Fibroblast of lung (primary cell): ENCODE measurements at regions not wholly inside any gene's neighbourhood (a gene's known extent, or its start where the extent isn't known, plus 50 kb on each side); places are given as distances from the start of the nearest gene placed in this dataset.

Experiments used
- DNase-seq, 2 donors: peaks; one replicate each; pipeline versions ENCODE4 v3.0.0 to v3.0.0-alpha.2; 2010; ENCODE audit warnings: low read depth in 2 of 2
- H2AFZ ChIP-seq: 2 replicates; pipeline ENCODE4 v1.5.1; 2012; ENCODE audit warnings: low read length, control low read depth, inconsistent platforms
- H3K27ac ChIP-seq: 2 replicates; pipeline ENCODE4 v1.5.1; 2011; ENCODE audit warnings: low read length, control low read depth; ENCODE audit not compliant: insufficient read depth
- H3K27me3 ChIP-seq: 2 replicates; pipeline ENCODE4 v1.5.1; 2011; ENCODE audit warnings: mild to moderate bottlenecking, low read length; ENCODE audit not compliant: control insufficient read depth, insufficient read depth
- H3K36me3 ChIP-seq: 2 replicates; pipeline ENCODE4 v1.5.1; 2011; ENCODE audit warnings: low read length; ENCODE audit not compliant: control insufficient read depth, insufficient read depth
- H3K4me1 ChIP-seq: 2 replicates; pipeline ENCODE4 v1.5.1; 2011; ENCODE audit warnings: low read length; ENCODE audit not compliant: control insufficient read depth, insufficient read depth; ENCODE audit errors: extremely low read depth
- H3K4me2 ChIP-seq: 2 replicates; pipeline ENCODE4 v1.5.1; 2011; ENCODE audit warnings: low read length, control low read depth; ENCODE audit not compliant: insufficient read depth; ENCODE audit errors: extremely low read depth
- H3K4me3 ChIP-seq, 4 experiments: fragments of 200-600 bp in 1 of 4; sonication (generic) in 1 of 4; replicated peaks in 1 of 4; 2 replicates each; pipeline ENCODE4 v1.5.1; 2011 to 2016; ENCODE audit warnings: low read length in 4 of 4, low read depth in 3 of 4, mild to moderate bottlenecking in 3 of 4, control low read depth in 2 of 4, inconsistent platforms in 1 of 4, mixed read lengths in 1 of 4; ENCODE audit not compliant: insufficient read depth in 1 of 4; ENCODE audit errors: control extremely low read depth in 1 of 4
- H3K79me2 ChIP-seq: 2 replicates; pipeline ENCODE4 v1.5.1; 2012; ENCODE audit warnings: mild to moderate bottlenecking, low read length, inconsistent platforms; ENCODE audit not compliant: control insufficient read depth, insufficient read depth
- H3K9ac ChIP-seq: 2 replicates; pipeline ENCODE4 v1.5.1; 2011; ENCODE audit warnings: mild to moderate bottlenecking, low read length, control low read depth; ENCODE audit not compliant: insufficient read depth
- H3K9me3 ChIP-seq: 2 replicates; pipeline ENCODE4 v1.5.1; 2012; ENCODE audit warnings: low read depth, low read length; ENCODE audit not compliant: control insufficient read depth, insufficient read depth
- H4K20me1 ChIP-seq: 2 replicates; pipeline ENCODE4 v1.5.1; 2011; ENCODE audit warnings: low read length; ENCODE audit not compliant: control insufficient read depth, insufficient read depth; ENCODE audit errors: extremely low read depth
- EZH2 ChIP-seq: IDR thresholded peaks from 2 replicates; pipeline ENCODE4 v1.5.1; 2012; ENCODE audit warnings: low read length, control low read depth, mild to moderate bottlenecking; ENCODE audit errors: missing control alignments
- TF ChIP-seq, protein P1 (sequence below), 2 donors: IDR thresholded peaks in 1 of 2; conservative IDR thresholded peaks in 1 of 2; 1 replicate in 1 of 2; 2 replicates in 1 of 2; pipeline ENCODE4 v1.5.1; 2011 to 2012; ENCODE audit warnings: low read length in 2 of 2, control low read depth in 1 of 2, inconsistent platforms in 1 of 2, low read depth in 1 of 2, mild to moderate bottlenecking in 1 of 2

DNA sequence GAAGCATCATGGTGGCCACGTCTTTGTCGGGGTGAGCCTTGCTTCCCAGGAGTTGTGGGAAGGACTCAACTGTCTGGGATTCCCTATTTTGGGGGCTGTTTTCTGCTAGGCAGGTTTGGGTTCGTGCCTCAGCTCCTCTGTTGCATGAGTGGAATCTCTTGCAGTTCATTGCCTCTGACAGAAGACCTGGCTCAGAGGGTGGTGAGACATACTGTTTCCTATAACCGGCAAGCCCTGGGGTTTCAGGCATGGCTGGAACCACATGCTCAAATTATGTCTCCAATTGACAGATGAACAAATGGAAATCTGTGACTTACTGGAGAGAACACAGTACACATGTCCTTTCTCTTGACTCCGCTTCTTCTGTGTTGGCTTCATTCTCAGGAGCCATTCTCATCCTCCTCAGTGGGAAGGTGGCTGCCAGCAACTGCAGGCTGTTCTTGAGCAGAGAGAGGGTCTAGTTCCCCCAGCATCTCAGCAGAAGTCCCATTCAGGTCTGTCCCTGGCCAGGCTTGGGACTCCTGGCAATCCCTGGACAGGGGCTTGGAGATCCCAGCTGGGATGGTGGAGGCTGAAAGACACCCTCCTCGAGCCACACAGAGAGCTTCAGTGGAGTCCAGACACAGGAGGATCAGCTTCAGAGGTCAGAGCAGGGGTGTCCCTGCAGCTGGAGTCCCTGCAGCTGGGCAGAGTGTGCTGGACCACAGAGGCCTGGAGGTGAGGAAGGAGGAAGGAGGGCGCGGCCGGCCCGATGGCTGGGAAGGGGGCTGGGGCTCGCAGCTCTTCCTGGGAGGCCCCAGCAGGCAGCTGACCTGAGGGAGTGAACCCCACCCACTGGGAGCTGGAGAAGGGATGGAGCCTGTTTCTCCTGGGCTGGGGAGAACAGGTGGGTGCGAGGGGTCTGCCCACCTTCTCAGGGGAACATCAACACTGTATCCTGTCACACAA lies 97.6 kb downstream of the LSM3 start:
- no peak overlapping the region for H3K9ac ChIP-seq
- no peak for TF ChIP-seq EZH2
- TF ChIP-seq, protein P1, sequence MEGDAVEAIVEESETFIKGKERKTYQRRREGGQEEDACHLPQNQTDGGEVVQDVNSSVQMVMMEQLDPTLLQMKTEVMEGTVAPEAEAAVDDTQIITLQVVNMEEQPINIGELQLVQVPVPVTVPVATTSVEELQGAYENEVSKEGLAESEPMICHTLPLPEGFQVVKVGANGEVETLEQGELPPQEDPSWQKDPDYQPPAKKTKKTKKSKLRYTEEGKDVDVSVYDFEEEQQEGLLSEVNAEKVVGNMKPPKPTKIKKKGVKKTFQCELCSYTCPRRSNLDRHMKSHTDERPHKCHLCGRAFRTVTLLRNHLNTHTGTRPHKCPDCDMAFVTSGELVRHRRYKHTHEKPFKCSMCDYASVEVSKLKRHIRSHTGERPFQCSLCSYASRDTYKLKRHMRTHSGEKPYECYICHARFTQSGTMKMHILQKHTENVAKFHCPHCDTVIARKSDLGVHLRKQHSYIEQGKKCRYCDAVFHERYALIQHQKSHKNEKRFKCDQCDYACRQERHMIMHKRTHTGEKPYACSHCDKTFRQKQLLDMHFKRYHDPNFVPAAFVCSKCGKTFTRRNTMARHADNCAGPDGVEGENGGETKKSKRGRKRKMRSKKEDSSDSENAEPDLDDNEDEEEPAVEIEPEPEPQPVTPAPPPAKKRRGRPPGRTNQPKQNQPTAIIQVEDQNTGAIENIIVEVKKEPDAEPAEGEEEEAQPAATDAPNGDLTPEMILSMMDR (conservative IDR thresholded peaks at IDR 0.05 in 1 of 2, IDR thresholded peaks at IDR 0.05 in 1 of 2; ENCODE audit: low read depth in 1 of 2, low read length in 2 of 2), result no peak
- H3K27me3 ChIP-seq, result peaks cover 4% of the 10 kb centered on the region
- H3K4me3 ChIP-seq, result no peak overlapping the region
- no peak overlapping the region for H2AFZ ChIP-seq
- no peak overlapping the region for H3K4me2 ChIP-seq
- H3K9me3 ChIP-seq, result no peaks in the 10 kb centered on the region
- no peaks in the 10 kb centered on the region for H3K36me3 ChIP-seq
- H3K79me2 ChIP-seq, result no peaks in the 10 kb centered on the region
- H3K27ac ChIP-seq, result no peak overlapping the region
- H4K20me1 ChIP-seq, result no peaks in the 10 kb centered on the region
- DNase-seq, result no peak
- no peaks in the 10 kb centered on the region for H3K4me1 ChIP-seq

DNA sequence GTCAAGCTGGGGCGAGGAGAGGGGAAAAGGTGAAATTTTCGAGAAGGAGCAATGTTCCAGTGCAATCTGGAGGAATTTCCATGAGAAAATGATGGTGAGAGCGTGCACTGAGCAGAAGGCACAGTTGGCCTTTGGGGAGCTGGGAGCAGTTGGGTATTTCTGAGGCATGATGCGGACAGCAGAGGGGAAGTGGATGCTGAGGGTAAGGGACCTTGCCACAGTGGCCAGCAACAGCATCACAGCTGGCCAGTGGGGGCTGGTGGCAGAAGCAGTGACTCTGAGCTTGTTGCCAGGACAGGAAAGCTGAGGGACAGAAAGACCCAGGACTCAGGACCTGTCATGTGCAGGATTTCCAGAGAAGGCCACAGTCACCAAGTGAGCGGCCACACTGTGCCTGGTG lies 98.9 kb downstream of the LSM3 start:
- H3K27me3 ChIP-seq, result no peaks in the 10 kb centered on the region
- H3K36me3 ChIP-seq, result no peaks in the 10 kb centered on the region
- H3K9me3 ChIP-seq, result no peaks in the 10 kb centered on the region
- H3K4me3 ChIP-seq, result no peak overlapping the region
- H2AFZ ChIP-seq, result no peak overlapping the region
- no peak overlapping the region for H3K9ac ChIP-seq
- DNase-seq, result no peak
- no peak overlapping the region for H3K4me2 ChIP-seq
- H3K79me2 ChIP-seq, result no peaks in the 10 kb centered on the region
- H3K4me1 ChIP-seq, result no peaks in the 10 kb centered on the region
- H3K27ac ChIP-seq, result no peak overlapping the region
- no peak for TF ChIP-seq EZH2
- TF ChIP-seq, protein P1 (conservative IDR thresholded peaks at IDR 0.05 in 1 of 2, IDR thresholded peaks at IDR 0.05 in 1 of 2; ENCODE audit: low read depth in 1 of 2, low read length in 2 of 2), result no peak
- H4K20me1 ChIP-seq, result no peaks in the 10 kb centered on the region

DNA sequence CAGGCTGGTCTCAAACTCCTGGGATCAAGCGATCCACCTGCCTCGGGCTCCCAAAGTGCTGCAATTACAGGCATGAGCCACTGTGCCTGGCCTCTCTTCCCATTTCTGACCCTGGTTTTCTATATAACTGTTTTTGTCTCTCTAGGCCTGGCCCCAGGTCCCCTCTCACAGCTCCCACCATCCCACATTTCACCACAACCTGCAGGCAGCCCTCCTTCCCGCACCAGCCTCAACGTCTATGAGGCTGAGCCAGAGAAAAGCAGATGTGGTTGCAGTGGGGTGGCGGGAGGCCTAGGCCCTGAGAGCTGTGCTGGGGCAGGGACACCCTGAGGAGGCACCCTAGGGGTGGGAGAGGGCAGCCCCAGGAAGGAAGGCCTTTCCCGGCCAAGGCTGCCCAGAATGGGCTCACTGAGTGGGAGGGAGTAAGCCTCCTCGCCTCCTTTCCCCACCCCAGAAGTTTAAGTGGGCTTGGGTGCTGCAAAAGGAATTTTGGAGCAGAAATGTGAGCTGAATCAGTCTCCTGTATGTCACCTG lies 99.7 kb downstream of the LSM3 start:
- H3K36me3 ChIP-seq, result no peaks in the 10 kb centered on the region
- H2AFZ ChIP-seq, result no peak overlapping the region
- no peak for TF ChIP-seq EZH2
- TF ChIP-seq, protein P1 (conservative IDR thresholded peaks at IDR 0.05 in 1 of 2, IDR thresholded peaks at IDR 0.05 in 1 of 2; ENCODE audit: low read depth in 1 of 2, low read length in 2 of 2), result no peak
- H3K27me3 ChIP-seq, result no peaks in the 10 kb centered on the region
- H3K79me2 ChIP-seq, result no peaks in the 10 kb centered on the region
- H3K9ac ChIP-seq, result no peak overlapping the region
- no peak overlapping the region for H3K4me3 ChIP-seq
- H3K4me2 ChIP-seq, result no peak overlapping the region
- no peaks in the 10 kb centered on the region for H3K4me1 ChIP-seq
- no peaks in the 10 kb centered on the region for H4K20me1 ChIP-seq
- H3K27ac ChIP-seq, result no peak overlapping the region
- no peak for DNase-seq
- no peaks in the 10 kb centered on the region for H3K9me3 ChIP-seq
